ENCODE measurements at regions not wholly inside any gene's neighbourhood (a gene's known extent, or its start where the extent isn't known, plus 50 kb on each side); places are given as distances from the start of the nearest gene placed in this dataset.
A peak's percentile ranks its signal among the peaks of the same experiment; 100 is the strongest.

GRCh38 chr10:93182049-93182327 is 108.3 kb downstream of the CYP26A1 start:
- H3K27me3 Mint-ChIP-seq, result no peaks in the 10 kb centered on the region
- no peaks in the 10 kb centered on the region for H3K4me1 Mint-ChIP-seq (ENCODE audit: low read depth)
- H3K36me3 Mint-ChIP-seq (ENCODE audit: insufficient read depth), result no peaks in the 10 kb centered on the region
- no peak for DNase-seq (ENCODE audit: low spot score, unreplicated experiment)
- peaks cover 4% of the 10 kb centered on the region for H3K9me3 Mint-ChIP-seq (ENCODE audit: low read depth)
- H3K27ac Mint-ChIP-seq, result no peak overlapping the region
- TF ChIP-seq CTCF (IDR thresholded peaks at IDR 0.05; ENCODE audit: unreplicated experiment), result no peak
- H3K4me3 Mint-ChIP-seq (ENCODE audit: low read depth), result no peak overlapping the region

GRCh38 chr10:93182790-93183189 is 109.1 kb downstream of the CYP26A1 start:
- Mint-ChIP-seq H3K4me1 (ENCODE audit: low read depth) (no peaks in the 10 kb centered on the region), H3K27ac (no peak overlapping the region), H3K27me3 (no peaks in the 10 kb centered on the region), H3K36me3 (ENCODE audit: insufficient read depth) (no peaks in the 10 kb centered on the region), H3K4me3 (ENCODE audit: low read depth) (no peak overlapping the region), H3K9me3 (ENCODE audit: low read depth) (peaks cover 4% of the 10 kb centered on the region)
- DNase-seq (ENCODE audit: low spot score, unreplicated experiment), result no peak
- TF ChIP-seq CTCF (IDR thresholded peaks at IDR 0.05; ENCODE audit: unreplicated experiment), result no peak

- TF ChIP-seq CTCF (IDR thresholded peaks at IDR 0.05; ENCODE audit: unreplicated experiment), result no peak
- H3K9me3 Mint-ChIP-seq (ENCODE audit: low read depth), result peaks cover 4% of the 10 kb centered on the region
- no peak for DNase-seq (ENCODE audit: low spot score, unreplicated experiment)
- H3K4me3 Mint-ChIP-seq (ENCODE audit: low read depth), result no peak overlapping the region
- peaks cover 9% of the 10 kb centered on the region for H3K4me1 Mint-ChIP-seq (ENCODE audit: low read depth)
- H3K27me3 Mint-ChIP-seq, result no peaks in the 10 kb centered on the region
- no peaks in the 10 kb centered on the region for H3K36me3 Mint-ChIP-seq (ENCODE audit: insufficient read depth)
- no peak overlapping the region for H3K27ac Mint-ChIP-seq
Observed at GRCh38 chr10:93186653-93187052, 113.0 kb downstream of the CYP26A1 start.

- Mint-ChIP-seq H3K4me1 (ENCODE audit: low read depth) (peaks cover 9% of the 10 kb centered on the region), H3K9me3 (ENCODE audit: low read depth) (peaks cover 2% of the 10 kb centered on the region), H3K27ac (peak overlapping the region; percentile 37), H3K27me3 (no peaks in the 10 kb centered on the region), H3K36me3 (ENCODE audit: insufficient read depth) (no peaks in the 10 kb centered on the region), H3K4me3 (ENCODE audit: low read depth) (no peak overlapping the region)
- no peak for TF ChIP-seq CTCF (IDR thresholded peaks at IDR 0.05; ENCODE audit: unreplicated experiment)
- DNase-seq (ENCODE audit: low spot score, unreplicated experiment), result no peak
Observed at GRCh38 chr10:93189944-93190343, 116.3 kb downstream of the CYP26A1 start.

GRCh38 chr10:93190372-93190771 is 116.7 kb downstream of the CYP26A1 start:
- H3K4me1 Mint-ChIP-seq (ENCODE audit: low read depth), result peaks cover 9% of the 10 kb centered on the region
- TF ChIP-seq CTCF (IDR thresholded peaks at IDR 0.05; ENCODE audit: unreplicated experiment), result no peak
- H3K27me3 Mint-ChIP-seq, result no peaks in the 10 kb centered on the region
- no peak overlapping the region for H3K4me3 Mint-ChIP-seq (ENCODE audit: low read depth)
- H3K9me3 Mint-ChIP-seq (ENCODE audit: low read depth), result no peaks in the 10 kb centered on the region
- no peak for DNase-seq (ENCODE audit: low spot score, unreplicated experiment)
- H3K27ac Mint-ChIP-seq, result no peak overlapping the region
- H3K36me3 Mint-ChIP-seq (ENCODE audit: insufficient read depth), result no peaks in the 10 kb centered on the region
